ENCODE measurements at regions not wholly inside any gene's neighbourhood (a gene's known extent, or its start where the extent isn't known, plus 50 kb on each side); places are given as distances from the start of the nearest gene placed in this dataset.

GRCh38 chr1:219031809-219032208, 141.9 kb upstream of the LYPLAL1 start:
- no peak overlapping the region for H3K4me3 ChIP-seq (ENCODE audit: low read length in 2 of 2)
- no peaks in the 10 kb centered on the region for H3K36me3 ChIP-seq (replicated peaks in 1 of 2; ENCODE audit: control insufficient read depth in 2 of 2, insufficient read depth in 2 of 2, low read length in 2 of 2)
- H3K79me1 ChIP-seq (ENCODE audit: low read depth, low read length), result no peaks in the 10 kb centered on the region
- no peak for DNase-seq (ENCODE audit: low spot score)
- H3K4me2 ChIP-seq (ENCODE audit: insufficient read depth, low read length, poor library complexity, severe bottlenecking), result no peak overlapping the region
- H4K8ac ChIP-seq (ENCODE audit: low read depth, low read length), result no peak overlapping the region
- no peak overlapping the region for H3K27ac ChIP-seq (replicated peaks; ENCODE audit: low read length)
- H3K18ac ChIP-seq (ENCODE audit: low read length), result no peak overlapping the region
- no peak overlapping the region for H4K91ac ChIP-seq (ENCODE audit: low read depth, low read length, poor library complexity)
- H2AFZ ChIP-seq (ENCODE audit: low read length), result no peak overlapping the region
- no peak overlapping the region for H3K9ac ChIP-seq (ENCODE audit: low read depth, low read length, poor library complexity)
- no peak overlapping the region for H2BK120ac ChIP-seq (ENCODE audit: low read depth, low read length)
- H2AK5ac ChIP-seq (ENCODE audit: low read depth, low read length), result no peak overlapping the region
- H2BK5ac ChIP-seq (ENCODE audit: low read length), result no peak overlapping the region
- no peak overlapping the region for H3K23ac ChIP-seq (ENCODE audit: low read depth, low read length, poor library complexity)
- no peaks in the 10 kb centered on the region for H3K9me3 ChIP-seq (replicated peaks in 1 of 2; ENCODE audit: control insufficient read depth in 2 of 2, insufficient read depth in 1 of 2, low read depth in 1 of 2, low read length in 2 of 2)
- H3K4ac ChIP-seq (ENCODE audit: low read length), result no peak overlapping the region
- no peaks in the 10 kb centered on the region for H3K27me3 ChIP-seq (ENCODE audit: control insufficient read depth in 3 of 3, insufficient read depth in 3 of 3, low read depth in 1 of 3, low read length in 3 of 3)
- H3K4me1 ChIP-seq (ENCODE audit: control insufficient read depth in 2 of 2, insufficient read depth in 1 of 2, low read depth in 1 of 2, low read length in 2 of 2), result no peaks in the 10 kb centered on the region
- H3K14ac ChIP-seq (ENCODE audit: low read length), result no peak overlapping the region
- H2BK12ac ChIP-seq (ENCODE audit: low read length), result no peak overlapping the region
- no peak overlapping the region for H2BK15ac ChIP-seq (ENCODE audit: low read length)

DNA sequence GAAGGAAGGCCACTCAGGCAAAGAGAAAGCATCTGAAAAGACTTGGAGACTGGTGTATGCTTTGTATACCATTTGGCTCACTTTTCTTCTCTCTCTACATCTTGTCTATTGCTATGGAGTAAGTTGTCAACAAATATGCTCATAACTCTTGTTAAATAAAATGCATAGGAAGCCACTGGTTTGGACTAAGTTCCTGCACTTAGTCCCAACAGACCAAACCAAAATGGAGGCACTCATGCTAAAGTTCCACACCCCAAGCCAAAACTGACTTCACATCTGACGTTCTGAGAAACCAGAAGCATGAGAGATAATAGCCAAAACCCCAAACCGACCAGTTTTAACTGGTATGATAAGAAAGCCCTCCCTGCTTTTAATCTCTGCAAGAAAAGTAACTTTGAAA, 135.3 kb upstream of the LYPLAL1 start:
- Histone ChIP-seq H2BK15ac (ENCODE audit: low read length) (no peak overlapping the region), H3K4me2 (ENCODE audit: insufficient read depth, low read length, poor library complexity, severe bottlenecking) (no peak overlapping the region), H3K18ac (ENCODE audit: low read length) (no peak overlapping the region), H3K9me3 (replicated peaks in 1 of 2; ENCODE audit: control insufficient read depth in 2 of 2, insufficient read depth in 1 of 2, low read depth in 1 of 2, low read length in 2 of 2) (peaks cover 0 to 13% of the 10 kb centered on the region in 2 donors), H4K8ac (ENCODE audit: low read depth, low read length) (no peak overlapping the region), H3K27me3 (ENCODE audit: control insufficient read depth in 3 of 3, insufficient read depth in 3 of 3, low read depth in 1 of 3, low read length in 3 of 3) (no peaks in the 10 kb centered on the region), H3K4me3 (ENCODE audit: low read length in 2 of 2) (no peak overlapping the region), H3K79me1 (ENCODE audit: low read depth, low read length) (no peaks in the 10 kb centered on the region), H2BK120ac (ENCODE audit: low read depth, low read length) (no peak overlapping the region), H2AFZ (ENCODE audit: low read length) (no peak overlapping the region), H3K23ac (ENCODE audit: low read depth, low read length, poor library complexity) (no peak overlapping the region), H3K14ac (ENCODE audit: low read length) (no peak overlapping the region), H2BK5ac (ENCODE audit: low read length) (no peak overlapping the region), H4K91ac (ENCODE audit: low read depth, low read length, poor library complexity) (no peak overlapping the region), H2BK12ac (ENCODE audit: low read length) (no peak overlapping the region), H3K4ac (ENCODE audit: low read length) (no peak overlapping the region), H3K9ac (ENCODE audit: low read depth, low read length, poor library complexity) (no peak overlapping the region), H3K4me1 (ENCODE audit: control insufficient read depth in 2 of 2, insufficient read depth in 1 of 2, low read depth in 1 of 2, low read length in 2 of 2) (no peaks in the 10 kb centered on the region), H3K36me3 (replicated peaks in 1 of 2; ENCODE audit: control insufficient read depth in 2 of 2, insufficient read depth in 2 of 2, low read length in 2 of 2) (no peaks in the 10 kb centered on the region), H2AK5ac (ENCODE audit: low read depth, low read length) (no peak overlapping the region), H3K27ac (replicated peaks; ENCODE audit: low read length) (no peak overlapping the region)
- no CpG with 5 or more reads among the region's 2 CpGs for WGBS, 2 donors (ENCODE audit: extremely low coverage in 2 of 2, insufficient read length in 2 of 2, insufficient replicate concordance in 1 of 2)
- DNase-seq (ENCODE audit: low spot score), result no peak

DNA sequence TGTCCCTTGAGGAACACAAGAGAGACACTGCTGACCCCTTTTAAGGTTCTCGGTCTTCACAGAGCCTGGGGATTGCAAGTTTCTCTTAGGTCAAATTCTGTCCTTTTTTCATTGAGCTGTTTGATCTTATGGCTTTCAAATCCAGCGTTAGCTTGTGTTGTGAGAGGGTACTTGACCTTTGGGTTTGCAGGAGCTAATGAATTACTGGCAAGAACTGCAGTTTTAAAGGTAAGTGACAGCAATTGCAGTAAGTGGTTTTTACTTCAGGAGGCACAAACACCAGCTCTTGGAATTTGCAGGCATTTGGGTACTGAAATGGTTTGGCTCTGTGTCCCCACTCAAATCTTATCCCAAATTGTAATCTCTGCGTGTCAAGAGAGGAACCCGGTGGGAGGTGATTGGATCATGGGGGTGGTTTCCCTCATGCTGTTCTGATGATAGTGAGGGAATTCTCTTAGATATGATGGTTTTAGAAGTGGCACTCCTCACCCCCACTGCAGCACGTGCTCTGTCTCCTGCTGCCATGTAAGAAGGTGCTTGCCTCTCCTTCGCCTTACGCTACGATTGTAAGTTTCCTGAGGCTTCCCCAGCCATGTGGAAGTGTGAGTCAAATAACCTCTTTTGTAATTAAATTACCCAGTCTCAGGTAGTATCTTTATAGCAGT, 134.5 kb upstream of the LYPLAL1 start:
- Histone ChIP-seq H3K4me2 (ENCODE audit: insufficient read depth, low read length, poor library complexity, severe bottlenecking) (no peak overlapping the region), H4K8ac (ENCODE audit: low read depth, low read length) (no peak overlapping the region), H3K14ac (ENCODE audit: low read length) (no peak overlapping the region), H2AFZ (ENCODE audit: low read length) (no peak overlapping the region), H2BK5ac (ENCODE audit: low read length) (no peak overlapping the region), H3K27me3 (ENCODE audit: control insufficient read depth in 3 of 3, insufficient read depth in 3 of 3, low read depth in 1 of 3, low read length in 3 of 3) (no peaks in the 10 kb centered on the region), H3K79me1 (ENCODE audit: low read depth, low read length) (no peaks in the 10 kb centered on the region), H3K27ac (replicated peaks; ENCODE audit: low read length) (no peak overlapping the region), H2BK12ac (ENCODE audit: low read length) (no peak overlapping the region), H3K4me1 (ENCODE audit: control insufficient read depth in 2 of 2, insufficient read depth in 1 of 2, low read depth in 1 of 2, low read length in 2 of 2) (no peaks in the 10 kb centered on the region), H4K91ac (ENCODE audit: low read depth, low read length, poor library complexity) (no peak overlapping the region), H2BK120ac (ENCODE audit: low read depth, low read length) (no peak overlapping the region), H3K36me3 (replicated peaks in 1 of 2; ENCODE audit: control insufficient read depth in 2 of 2, insufficient read depth in 2 of 2, low read length in 2 of 2) (no peaks in the 10 kb centered on the region), H3K18ac (ENCODE audit: low read length) (no peak overlapping the region), H3K4me3 (ENCODE audit: low read length in 2 of 2) (no peak overlapping the region), H3K23ac (ENCODE audit: low read depth, low read length, poor library complexity) (no peak overlapping the region), H2BK15ac (ENCODE audit: low read length) (no peak overlapping the region), H2AK5ac (ENCODE audit: low read depth, low read length) (no peak overlapping the region), H3K9ac (ENCODE audit: low read depth, low read length, poor library complexity) (no peak overlapping the region), H3K4ac (ENCODE audit: low read length) (no peak overlapping the region), H3K9me3 (replicated peaks in 1 of 2; ENCODE audit: control insufficient read depth in 2 of 2, insufficient read depth in 1 of 2, low read depth in 1 of 2, low read length in 2 of 2) (peaks cover 0 to 13% of the 10 kb centered on the region in 2 donors)
- WGBS, 2 donors (ENCODE audit: extremely low coverage in 2 of 2, insufficient read length in 2 of 2, insufficient replicate concordance in 1 of 2), result no CpG with 5 or more reads among the region's 8 CpGs
- no peak for DNase-seq (ENCODE audit: low spot score)

DNA sequence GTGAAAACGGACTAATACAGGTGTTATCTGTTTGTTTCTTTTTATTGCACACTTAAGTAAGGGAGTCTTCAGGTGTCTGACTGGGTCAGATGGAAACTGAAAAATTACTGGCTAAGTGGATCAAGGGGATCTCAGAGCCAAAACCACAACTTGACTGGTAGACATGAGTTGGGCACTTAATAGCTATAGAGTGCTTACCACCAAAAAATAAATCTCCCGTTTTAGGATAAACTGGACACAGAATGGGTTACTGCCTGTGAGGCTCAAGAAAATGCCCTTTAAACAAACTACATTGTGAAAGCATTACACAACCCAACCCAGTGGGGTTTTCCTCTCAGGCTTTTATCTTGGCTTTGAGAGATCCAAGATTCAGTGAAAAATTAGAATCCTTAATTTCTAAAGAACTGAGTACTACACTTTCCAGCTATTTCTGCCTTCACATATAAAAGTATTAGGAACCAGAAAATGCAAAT, 134.0 kb upstream of the LYPLAL1 start:
- H2AFZ ChIP-seq (ENCODE audit: low read length), result no peak overlapping the region
- H3K18ac ChIP-seq (ENCODE audit: low read length), result no peak overlapping the region
- no peak overlapping the region for H3K4ac ChIP-seq (ENCODE audit: low read length)
- no peak overlapping the region for H3K9ac ChIP-seq (ENCODE audit: low read depth, low read length, poor library complexity)
- no peaks in the 10 kb centered on the region for H3K4me1 ChIP-seq (ENCODE audit: control insufficient read depth in 2 of 2, insufficient read depth in 1 of 2, low read depth in 1 of 2, low read length in 2 of 2)
- no CpG with 5 or more reads among the region's 2 CpGs for WGBS, 2 donors (ENCODE audit: extremely low coverage in 2 of 2, insufficient read length in 2 of 2, insufficient replicate concordance in 1 of 2)
- no peak overlapping the region for H3K14ac ChIP-seq (ENCODE audit: low read length)
- no peak overlapping the region for H3K27ac ChIP-seq (replicated peaks; ENCODE audit: low read length)
- no peak overlapping the region for H4K8ac ChIP-seq (ENCODE audit: low read depth, low read length)
- no peak overlapping the region for H2BK15ac ChIP-seq (ENCODE audit: low read length)
- H3K23ac ChIP-seq (ENCODE audit: low read depth, low read length, poor library complexity), result no peak overlapping the region
- peaks cover 0 to 13% of the 10 kb centered on the region in 2 donors for H3K9me3 ChIP-seq (replicated peaks in 1 of 2; ENCODE audit: control insufficient read depth in 2 of 2, insufficient read depth in 1 of 2, low read depth in 1 of 2, low read length in 2 of 2)
- H2BK12ac ChIP-seq (ENCODE audit: low read length), result no peak overlapping the region
- H2BK5ac ChIP-seq (ENCODE audit: low read length), result no peak overlapping the region
- no peak overlapping the region for H3K4me2 ChIP-seq (ENCODE audit: insufficient read depth, low read length, poor library complexity, severe bottlenecking)
- H4K91ac ChIP-seq (ENCODE audit: low read depth, low read length, poor library complexity), result no peak overlapping the region
- no peaks in the 10 kb centered on the region for H3K27me3 ChIP-seq (ENCODE audit: control insufficient read depth in 3 of 3, insufficient read depth in 3 of 3, low read depth in 1 of 3, low read length in 3 of 3)
- H3K4me3 ChIP-seq (ENCODE audit: low read length in 2 of 2), result no peak overlapping the region
- no peaks in the 10 kb centered on the region for H3K79me1 ChIP-seq (ENCODE audit: low read depth, low read length)
- H2BK120ac ChIP-seq (ENCODE audit: low read depth, low read length), result no peak overlapping the region
- no peak overlapping the region for H2AK5ac ChIP-seq (ENCODE audit: low read depth, low read length)
- no peaks in the 10 kb centered on the region for H3K36me3 ChIP-seq (replicated peaks in 1 of 2; ENCODE audit: control insufficient read depth in 2 of 2, insufficient read depth in 2 of 2, low read length in 2 of 2)
- no peak for DNase-seq (ENCODE audit: low spot score)
